Endothelial cell of umbilical vein (primary cell): ENCODE measurements at regions not wholly inside any gene's neighbourhood (a gene's known extent, or its start where the extent isn't known, plus 50 kb on each side); places are given as distances from the start of the nearest gene placed in this dataset.

Source experiments
- BruUV-seq: library from RNA; stranded (reverse); fragments of 400-500 nt; replicated peaks from 2 replicates; lab custom pipeline; 2021; lab: Mats Ljungman, UMichigan
- CTCF ChIA-PET: fragments of 300-600, 350-600 bp; sonication (Branson Sonifier 250); formaldehyde crosslinking; loops from one replicate; lab custom pipeline; 2021; ENCODE audit warnings: antibody characterized with exemption, inconsistent platforms; lab: Charles Lee
- POLR2A ChIA-PET: fragments of 300-600, 350-600 bp; sonication (Branson Sonifier 250); formaldehyde crosslinking; loops from one replicate; lab custom pipeline; 2021; ENCODE audit warnings: antibody characterized with exemption, inconsistent platforms; lab: Charles Lee
- DNase-seq: peaks from one replicate; pipeline ENCODE4 v3.0.0-alpha.2; 2011; ENCODE audit warnings: low read depth, low spot score
- FAIRE-seq: peaks from 2 replicates; lab custom pipeline; 2011; peaks lifted over from hg19 to GRCh38; lab: Jason Lieb, UNC
- H2AFZ ChIP-seq: 2 replicates; pipeline ENCODE4 v1.6.0; 2012; ENCODE audit warnings: low read depth, low read length, control low read depth, inconsistent platforms
- H3K27ac ChIP-seq: 2 replicates; pipeline ENCODE4 v1.5.1; 2011; ENCODE audit warnings: low read depth, mild to moderate bottlenecking, control low read depth, low read length, moderate library complexity; ENCODE audit not compliant: insufficient read depth
- H3K27me3 ChIP-seq, 2 experiments: 2 replicates each; pipeline versions ENCODE4 v1.6.0 to v1.6.1; 2011; ENCODE audit warnings: low read length in 2 of 2, mixed read lengths in 1 of 2; ENCODE audit not compliant: control insufficient read depth in 2 of 2, insufficient read depth in 2 of 2
- H3K36me3 ChIP-seq, 2 experiments: 2 replicates in 1 of 2; 3 replicates in 1 of 2; pipeline ENCODE4 v1.5.1; 2011; ENCODE audit warnings: low read length in 2 of 2, mild to moderate bottlenecking in 1 of 2, moderate library complexity in 1 of 2; ENCODE audit not compliant: control insufficient read depth in 2 of 2, insufficient read depth in 2 of 2; ENCODE audit errors: extremely low read depth in 1 of 2
- H3K4me1 ChIP-seq: 3 replicates; pipeline ENCODE4 v1.5.1; 2011; ENCODE audit warnings: mild to moderate bottlenecking, low read length; ENCODE audit not compliant: control insufficient read depth, insufficient read depth; ENCODE audit errors: extremely low read depth
- H3K4me2 ChIP-seq: 2 replicates; pipeline ENCODE4 v1.6.1; 2011; ENCODE audit warnings: low read length, control low read depth, mixed read lengths; ENCODE audit not compliant: insufficient read depth
- H3K4me3 ChIP-seq, 3 experiments: fragments of 200-600 bp in 1 of 3; sonication (generic), shearing (Covaris generic) in 1 of 3; replicated peaks in 1 of 3; 2 replicates each; pipeline ENCODE4 v1.5.1; 2011 to 2016; ENCODE audit warnings: control low read depth in 3 of 3, low read length in 3 of 3, mild to moderate bottlenecking in 2 of 3, inconsistent platforms in 1 of 3, low read depth in 1 of 3, moderate library complexity in 1 of 3; ENCODE audit not compliant: insufficient read depth in 1 of 3
- H3K79me2 ChIP-seq: 2 replicates; pipeline ENCODE4 v1.6.0; 2012; ENCODE audit warnings: low read length, inconsistent platforms; ENCODE audit not compliant: control insufficient read depth, insufficient read depth
- H3K9ac ChIP-seq: replicated peaks from 2 replicates; pipeline ENCODE3; 2011; ENCODE audit warnings: low read length, control low read depth; ENCODE audit not compliant: insufficient read depth; ENCODE audit errors: extremely low read depth
- H3K9me1 ChIP-seq: replicated peaks from 3 replicates; pipeline ENCODE4 v1.6.0; 2011; ENCODE audit warnings: mild to moderate bottlenecking, low read length; ENCODE audit not compliant: control insufficient read depth, insufficient read depth; ENCODE audit errors: extremely low read depth
- H3K9me3 ChIP-seq: replicated peaks from 2 replicates; pipeline ENCODE4 v1.5.1; 2012; ENCODE audit warnings: low read length, inconsistent platforms; ENCODE audit not compliant: control insufficient read depth, insufficient read depth
- H4K20me1 ChIP-seq: replicated peaks from 2 replicates; pipeline ENCODE3; 2011; ENCODE audit warnings: mild to moderate bottlenecking, low read length; ENCODE audit not compliant: control insufficient read depth, insufficient read depth; ENCODE audit errors: extremely low read depth
- EZH2 ChIP-seq: IDR thresholded peaks from 2 replicates; pipeline ENCODE4 v1.6.1; 2012; ENCODE audit warnings: borderline replicate concordance, low read depth, mild to moderate bottlenecking, moderate library complexity, low read length, inconsistent platforms; ENCODE audit not compliant: severe bottlenecking
- GATA2 ChIP-seq: IDR thresholded peaks from 2 replicates; pipeline ENCODE4 v1.7.0; 2011; ENCODE audit warnings: low read depth, mild to moderate bottlenecking, moderate library complexity, mixed read lengths, low read length; ENCODE audit not compliant: insufficient read length, insufficient read depth
- MYC ChIP-seq: IDR thresholded peaks from one replicate; pipeline ENCODE4 v1.6.1; 2011; ENCODE audit warnings: mild to moderate bottlenecking, low read depth, low read length
- POLR2A ChIP-seq: IDR thresholded peaks from 2 replicates; pipeline ENCODE4 v1.6.1; 2012; ENCODE audit warnings: low read depth, mild to moderate bottlenecking, control low read depth, low read length
- POLR2AphosphoS5 ChIP-seq: IDR thresholded peaks from 2 replicates; pipeline ENCODE4 v1.6.1; 2012; ENCODE audit warnings: low read depth, mild to moderate bottlenecking, control low read depth, low read length, moderate library complexity; ENCODE audit not compliant: insufficient read depth
- dilution Hi-C: fragments of 300-500 bp; cut with MboI; formaldehyde crosslinking; loops from one replicate; pipeline ENCODE4 v1.15.0; 2019; ENCODE audit warnings: low sequenced_read_pairs; ENCODE audit not compliant: extremely low pct_ligation_motif_present
- intact Hi-C: fragments of 100-400 bp; cut with micrococcal nuclease; formaldehyde crosslinking; loops from one replicate; pipeline ENCODE4 v1.10.0; 2022
- TF ChIP-seq, protein P1 (sequence below): IDR thresholded peaks from 2 replicates; pipeline ENCODE4 v1.6.1; 2011; ENCODE audit not compliant: insufficient read depth, insufficient read length
- TF ChIP-seq, protein P2 (sequence below), 2 donors: IDR thresholded peaks; 1 replicate in 1 of 2; 2 replicates in 1 of 2; pipeline ENCODE4 v1.5.1; 2011; ENCODE audit warnings: low read length in 2 of 2, mild to moderate bottlenecking in 2 of 2, moderate library complexity in 2 of 2, control low read depth in 1 of 2, inconsistent platforms in 1 of 2, low read depth in 1 of 2; ENCODE audit not compliant: insufficient read depth in 1 of 2; ENCODE audit errors: extremely low read depth in 1 of 2

DNA sequence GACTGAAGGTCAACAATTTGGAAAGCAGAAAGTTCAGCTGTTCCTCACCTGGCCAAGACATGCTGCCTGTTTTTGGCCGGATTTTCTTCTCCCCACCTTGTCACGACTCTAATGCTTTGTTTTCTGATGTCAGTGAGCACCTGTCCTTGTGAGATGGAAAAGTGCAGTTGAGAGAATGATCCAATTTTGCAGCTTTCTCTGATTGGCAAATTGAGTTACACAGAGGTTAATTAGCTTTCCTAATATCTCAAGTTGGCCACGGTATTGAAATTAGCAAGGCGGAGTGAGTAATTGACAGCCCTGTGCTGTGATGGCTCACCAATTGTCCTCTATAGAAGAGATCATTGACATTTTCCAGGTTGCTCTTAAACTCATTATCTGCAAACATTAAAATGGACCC, 126.8 kb upstream of the VCX3A start:
- TF ChIP-seq MYC, result no peak
- TF ChIP-seq, protein P1, sequence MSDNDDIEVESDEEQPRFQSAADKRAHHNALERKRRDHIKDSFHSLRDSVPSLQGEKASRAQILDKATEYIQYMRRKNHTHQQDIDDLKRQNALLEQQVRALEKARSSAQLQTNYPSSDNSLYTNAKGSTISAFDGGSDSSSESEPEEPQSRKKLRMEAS, result no peak
- TF ChIP-seq, protein P2, sequence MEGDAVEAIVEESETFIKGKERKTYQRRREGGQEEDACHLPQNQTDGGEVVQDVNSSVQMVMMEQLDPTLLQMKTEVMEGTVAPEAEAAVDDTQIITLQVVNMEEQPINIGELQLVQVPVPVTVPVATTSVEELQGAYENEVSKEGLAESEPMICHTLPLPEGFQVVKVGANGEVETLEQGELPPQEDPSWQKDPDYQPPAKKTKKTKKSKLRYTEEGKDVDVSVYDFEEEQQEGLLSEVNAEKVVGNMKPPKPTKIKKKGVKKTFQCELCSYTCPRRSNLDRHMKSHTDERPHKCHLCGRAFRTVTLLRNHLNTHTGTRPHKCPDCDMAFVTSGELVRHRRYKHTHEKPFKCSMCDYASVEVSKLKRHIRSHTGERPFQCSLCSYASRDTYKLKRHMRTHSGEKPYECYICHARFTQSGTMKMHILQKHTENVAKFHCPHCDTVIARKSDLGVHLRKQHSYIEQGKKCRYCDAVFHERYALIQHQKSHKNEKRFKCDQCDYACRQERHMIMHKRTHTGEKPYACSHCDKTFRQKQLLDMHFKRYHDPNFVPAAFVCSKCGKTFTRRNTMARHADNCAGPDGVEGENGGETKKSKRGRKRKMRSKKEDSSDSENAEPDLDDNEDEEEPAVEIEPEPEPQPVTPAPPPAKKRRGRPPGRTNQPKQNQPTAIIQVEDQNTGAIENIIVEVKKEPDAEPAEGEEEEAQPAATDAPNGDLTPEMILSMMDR (IDR thresholded peaks at IDR 0.05; ENCODE audit: extremely low read depth in 1 of 2, insufficient read depth in 1 of 2, low read depth in 1 of 2, low read length in 2 of 2), result no peak
- TF ChIP-seq GATA2, result no peak
- no peak for TF ChIP-seq POLR2AphosphoS5
- TF ChIP-seq EZH2, result no peak
- TF ChIP-seq POLR2A, result no peak
- H3K36me3 ChIP-seq, result no peaks in the 10 kb centered on the region
- no peaks in the 10 kb centered on the region for H3K9me3 ChIP-seq
- H3K27ac ChIP-seq, result no peak overlapping the region
- ChIA-PET CTCF (no interaction called here), POLR2A (no interaction called here)
- H3K4me3 ChIP-seq, result no peak overlapping the region
- no peaks in the 10 kb centered on the region for H4K20me1 ChIP-seq
- no peaks in the 10 kb centered on the region for H3K4me1 ChIP-seq
- H3K27me3 ChIP-seq, result no peaks in the 10 kb centered on the region
- DNase-seq (no peak), FAIRE-seq (no peak)
- intact Hi-C loops, result no loop called here
- H2AFZ ChIP-seq, result no peak overlapping the region
- H3K4me2 ChIP-seq, result no peak overlapping the region
- H3K79me2 ChIP-seq, result no peaks in the 10 kb centered on the region
- H3K9me1 ChIP-seq, result no peaks in the 10 kb centered on the region
- H3K9ac ChIP-seq, result no peak overlapping the region
- dilution Hi-C loops, result no loop called here
- no TSS peak for BruUV-seq
